MM.1S (cell line): ENCODE measurements at regions not wholly inside any gene's neighbourhood (a gene's known extent, or its start where the extent isn't known, plus 50 kb on each side); places are given as distances from the start of the nearest gene placed in this dataset.

Experiments used
- DNase-seq: peaks from one replicate; pipeline ENCODE4 v3.0.0-alpha.2; 2015
- H2AFZ ChIP-seq: fragments of 300-600 bp; sonication (generic); 2 replicates; pipeline ENCODE4 v1.6.0; 2016; ENCODE audit warnings: antibody characterized with exemption, low read length
- H3F3A ChIP-seq: fragments of 300-600 bp; sonication (generic); 2 replicates; pipeline ENCODE4 v1.6.1; 2016; ENCODE audit warnings: mild to moderate bottlenecking, antibody characterized with exemption, low read length, moderate library complexity, mixed read lengths; ENCODE audit not compliant: insufficient read depth
- H3K27ac ChIP-seq: fragments of 300-600 bp; sonication (generic); 2 replicates; pipeline ENCODE4 v1.5.1; 2016; ENCODE audit warnings: mild to moderate bottlenecking, low read length
- H3K27me3 ChIP-seq: fragments of 300-600 bp; sonication (generic); replicated peaks from 2 replicates; pipeline ENCODE4 v1.6.0; 2016; ENCODE audit warnings: low read length; ENCODE audit not compliant: insufficient read depth
- H3K36me3 ChIP-seq: fragments of 300-600 bp; sonication (generic); replicated peaks from 2 replicates; pipeline ENCODE4 v1.6.1; 2016; ENCODE audit warnings: mild to moderate bottlenecking, low read length, mixed read lengths; ENCODE audit not compliant: insufficient read depth
- H3K4me1 ChIP-seq: fragments of 300-600 bp; sonication (generic); 2 replicates; pipeline ENCODE4 v1.6.1; 2016; ENCODE audit warnings: low read length, mixed read lengths
- H3K4me2 ChIP-seq: fragments of 300-600 bp; sonication (generic); 2 replicates; pipeline ENCODE4 v1.6.0; 2016; ENCODE audit warnings: low read depth, low read length
- H3K4me3 ChIP-seq: fragments of 300-600 bp; sonication (generic); 2 replicates; pipeline ENCODE4 v1.5.1; 2016; ENCODE audit warnings: low read length, mixed read lengths
- H3K79me2 ChIP-seq: fragments of 300-600 bp; sonication (generic); 2 replicates; pipeline ENCODE4 v1.6.1; 2016; ENCODE audit warnings: mixed run types, low read length, mixed read lengths
- H3K9ac ChIP-seq: fragments of 300-600 bp; sonication (generic); 2 replicates; pipeline ENCODE4 v1.6.1; 2016; ENCODE audit warnings: low read length, mixed read lengths
- H3K9me2 ChIP-seq: fragments of 300-600 bp; sonication (generic); replicated peaks from 2 replicates; pipeline ENCODE4 v1.6.1; 2016; ENCODE audit warnings: mild to moderate bottlenecking, low read length, mixed read lengths; ENCODE audit not compliant: insufficient read depth
- H3K9me3 ChIP-seq: fragments of 300-600 bp; sonication (generic); replicated peaks from 2 replicates; pipeline ENCODE4 v1.6.1; 2016; ENCODE audit warnings: mild to moderate bottlenecking, low read length, mixed read lengths; ENCODE audit not compliant: insufficient read depth
- H4K20me1 ChIP-seq: fragments of 300-600 bp; sonication (generic); 2 replicates; pipeline ENCODE4 v1.6.1; 2016; ENCODE audit warnings: mild to moderate bottlenecking, low read length, moderate library complexity, mixed read lengths; ENCODE audit not compliant: insufficient read depth
- CTCF ChIP-seq: fragments of 300-600 bp; sonication (generic); IDR thresholded peaks from 2 replicates; pipeline ENCODE4 v1.5.1; 2016; ENCODE audit warnings: antibody characterized with exemption, low read length, mixed read lengths
- EZH2 ChIP-seq: fragments of 300-600 bp; sonication (generic); optimal IDR thresholded peaks from 2 replicates; pipeline ENCODE3; 2017; ENCODE audit warnings: low read depth, mild to moderate bottlenecking, antibody characterized with exemption, low read length, mixed read lengths
- EZH2phosphoT487 ChIP-seq: fragments of 300-600 bp; sonication (generic); IDR thresholded peaks from 2 replicates; pipeline ENCODE4 v1.6.1; 2018; ENCODE audit warnings: antibody characterized with exemption, low read length

GRCh38 chr6:2579804-2580570 is 170.7 kb downstream of the MYLK4 start:
- no peak overlapping the region for H3K4me2 ChIP-seq
- no peak overlapping the region for H3K9ac ChIP-seq
- H3K27me3 ChIP-seq = no peaks in the 10 kb centered on the region; the same call in 1 of the 2 replicates
- no peaks in the 10 kb centered on the region for H3K36me3 ChIP-seq
- no peak overlapping the region for H3K4me3 ChIP-seq
- no peak overlapping the region for H3K27ac ChIP-seq
- no peaks in the 10 kb centered on the region for H4K20me1 ChIP-seq
- TF ChIP-seq EZH2 (no peak), EZH2phosphoT487 (no peak), CTCF (no peak)
- H3F3A ChIP-seq = no peaks in the 10 kb centered on the region
- DNase-seq = no peak
- H3K79me2 ChIP-seq = no peaks in the 10 kb centered on the region
- H3K9me2 ChIP-seq = no peaks in the 10 kb centered on the region
- H3K4me1 ChIP-seq = no peaks in the 10 kb centered on the region
- H2AFZ ChIP-seq = no peak overlapping the region
- H3K9me3 ChIP-seq = no peaks in the 10 kb centered on the region

- H3K4me2 ChIP-seq = no peak overlapping the region
- no peaks in the 10 kb centered on the region for H3K9me2 ChIP-seq
- H3K9me3 ChIP-seq = no peaks in the 10 kb centered on the region
- H2AFZ ChIP-seq = no peak overlapping the region
- no peak overlapping the region for H3K4me3 ChIP-seq
- no peaks in the 10 kb centered on the region for H3K4me1 ChIP-seq
- no peak for DNase-seq
- no peak overlapping the region for H3K9ac ChIP-seq
- no peaks in the 10 kb centered on the region for H3K79me2 ChIP-seq
- no peaks in the 10 kb centered on the region; the same call in 1 of the 2 replicates for H3K27me3 ChIP-seq
- no peak for TF ChIP-seq EZH2
- TF ChIP-seq EZH2phosphoT487 = no peak
- TF ChIP-seq CTCF = no peak
- H4K20me1 ChIP-seq = no peaks in the 10 kb centered on the region
- no peak overlapping the region for H3K27ac ChIP-seq
- no peaks in the 10 kb centered on the region for H3K36me3 ChIP-seq
- H3F3A ChIP-seq = no peaks in the 10 kb centered on the region
These were observed 171.4 kb downstream of the MYLK4 start for GRCh38 chr6:2579241-2579761.

DNA sequence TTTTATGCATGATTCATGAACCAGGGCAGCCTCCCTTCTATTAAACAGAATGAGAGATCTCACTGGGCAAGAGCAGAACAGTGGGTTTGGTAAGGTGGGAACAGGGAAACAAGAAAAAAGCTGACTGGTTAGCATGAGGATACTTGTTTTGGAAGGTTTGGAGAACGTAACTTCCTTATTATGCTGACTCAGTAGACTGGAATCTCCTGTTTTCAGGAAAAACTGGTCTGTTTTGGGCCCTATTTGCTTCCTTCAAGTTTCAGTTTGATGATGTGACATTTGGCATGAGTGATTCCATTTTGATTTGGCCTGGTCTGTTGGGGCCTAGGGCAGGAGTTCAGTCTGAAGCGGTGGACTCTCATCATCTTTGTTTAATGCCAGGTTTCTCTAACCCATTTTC is 172.0 kb downstream of the MYLK4 start:
- no peak overlapping the region for H3K27ac ChIP-seq
- DNase-seq = no peak
- TF ChIP-seq EZH2 = no peak
- TF ChIP-seq CTCF = no peak
- TF ChIP-seq EZH2phosphoT487 = no peak

More for the DNA sequence above, 172.0 kb downstream of the MYLK4 start:
- Histone ChIP-seq H3K4me1 (no peaks in the 10 kb centered on the region), H3K36me3 (no peaks in the 10 kb centered on the region), H3K4me2 (no peak overlapping the region), H4K20me1 (no peaks in the 10 kb centered on the region), H3K79me2 (no peaks in the 10 kb centered on the region), H3F3A (no peaks in the 10 kb centered on the region), H3K9me3 (no peaks in the 10 kb centered on the region), H3K4me3 (no peak overlapping the region), H3K9ac (no peak overlapping the region), H3K27me3 (no peaks in the 10 kb centered on the region; the same call in 1 of the 2 replicates), H2AFZ (no peak overlapping the region), H3K9me2 (no peaks in the 10 kb centered on the region)
